Fibroblast of lung (primary cell): ENCODE measurements at regions not wholly inside any gene's neighbourhood (a gene's known extent, or its start where the extent isn't known, plus 50 kb on each side); places are given as distances from the start of the nearest gene placed in this dataset.

Experiments used
- DNase-seq, 2 donors: peaks; one replicate each; pipeline versions ENCODE4 v3.0.0 to v3.0.0-alpha.2; 2010; ENCODE audit warnings: low read depth in 2 of 2
- H2AFZ ChIP-seq: 2 replicates; pipeline ENCODE4 v1.5.1; 2012; ENCODE audit warnings: low read length, control low read depth, inconsistent platforms
- H3K27ac ChIP-seq: 2 replicates; pipeline ENCODE4 v1.5.1; 2011; ENCODE audit warnings: low read length, control low read depth; ENCODE audit not compliant: insufficient read depth
- H3K27me3 ChIP-seq: 2 replicates; pipeline ENCODE4 v1.5.1; 2011; ENCODE audit warnings: mild to moderate bottlenecking, low read length; ENCODE audit not compliant: control insufficient read depth, insufficient read depth
- H3K36me3 ChIP-seq: 2 replicates; pipeline ENCODE4 v1.5.1; 2011; ENCODE audit warnings: low read length; ENCODE audit not compliant: control insufficient read depth, insufficient read depth
- H3K4me1 ChIP-seq: 2 replicates; pipeline ENCODE4 v1.5.1; 2011; ENCODE audit warnings: low read length; ENCODE audit not compliant: control insufficient read depth, insufficient read depth; ENCODE audit errors: extremely low read depth
- H3K4me2 ChIP-seq: 2 replicates; pipeline ENCODE4 v1.5.1; 2011; ENCODE audit warnings: low read length, control low read depth; ENCODE audit not compliant: insufficient read depth; ENCODE audit errors: extremely low read depth
- H3K4me3 ChIP-seq, 4 experiments: fragments of 200-600 bp in 1 of 4; sonication (generic) in 1 of 4; replicated peaks in 1 of 4; 2 replicates each; pipeline ENCODE4 v1.5.1; 2011 to 2016; ENCODE audit warnings: low read length in 4 of 4, low read depth in 3 of 4, mild to moderate bottlenecking in 3 of 4, control low read depth in 2 of 4, inconsistent platforms in 1 of 4, mixed read lengths in 1 of 4; ENCODE audit not compliant: insufficient read depth in 1 of 4; ENCODE audit errors: control extremely low read depth in 1 of 4
- H3K79me2 ChIP-seq: 2 replicates; pipeline ENCODE4 v1.5.1; 2012; ENCODE audit warnings: mild to moderate bottlenecking, low read length, inconsistent platforms; ENCODE audit not compliant: control insufficient read depth, insufficient read depth
- H3K9ac ChIP-seq: 2 replicates; pipeline ENCODE4 v1.5.1; 2011; ENCODE audit warnings: mild to moderate bottlenecking, low read length, control low read depth; ENCODE audit not compliant: insufficient read depth
- H3K9me3 ChIP-seq: 2 replicates; pipeline ENCODE4 v1.5.1; 2012; ENCODE audit warnings: low read depth, low read length; ENCODE audit not compliant: control insufficient read depth, insufficient read depth
- H4K20me1 ChIP-seq: 2 replicates; pipeline ENCODE4 v1.5.1; 2011; ENCODE audit warnings: low read length; ENCODE audit not compliant: control insufficient read depth, insufficient read depth; ENCODE audit errors: extremely low read depth
- CTCF ChIP-seq, 2 donors: IDR thresholded peaks in 1 of 2; conservative IDR thresholded peaks in 1 of 2; 1 replicate in 1 of 2; 2 replicates in 1 of 2; pipeline ENCODE4 v1.5.1; 2011 to 2012; ENCODE audit warnings: low read length in 2 of 2, control low read depth in 1 of 2, inconsistent platforms in 1 of 2, low read depth in 1 of 2, mild to moderate bottlenecking in 1 of 2
- EZH2 ChIP-seq: IDR thresholded peaks from 2 replicates; pipeline ENCODE4 v1.5.1; 2012; ENCODE audit warnings: low read length, control low read depth, mild to moderate bottlenecking; ENCODE audit errors: missing control alignments

- Histone ChIP-seq H3K4me3 (no peak overlapping the region), H3K4me2 (no peak overlapping the region), H3K27ac (no peak overlapping the region), H3K36me3 (no peaks in the 10 kb centered on the region), H2AFZ (no peak overlapping the region), H3K9ac (no peak overlapping the region), H4K20me1 (no peaks in the 10 kb centered on the region), H3K9me3 (no peaks in the 10 kb centered on the region), H3K79me2 (no peaks in the 10 kb centered on the region), H3K27me3 (no peaks in the 10 kb centered on the region), H3K4me1 (no peaks in the 10 kb centered on the region)
- DNase-seq, result no peak
- TF ChIP-seq CTCF (conservative IDR thresholded peaks at IDR 0.05 in 1 of 2, IDR thresholded peaks at IDR 0.05 in 1 of 2; ENCODE audit: low read depth in 1 of 2, low read length in 2 of 2) (no peak), EZH2 (no peak)
These were observed 190.7 kb upstream of the PPFIA2 start for GRCh38 chr12:81949841-81950308.

- H3K27me3 ChIP-seq, result no peaks in the 10 kb centered on the region
- H3K79me2 ChIP-seq, result no peaks in the 10 kb centered on the region
- no peaks in the 10 kb centered on the region for H3K9me3 ChIP-seq
- no peak for TF ChIP-seq EZH2
- no peak for TF ChIP-seq CTCF (conservative IDR thresholded peaks at IDR 0.05 in 1 of 2, IDR thresholded peaks at IDR 0.05 in 1 of 2; ENCODE audit: low read depth in 1 of 2, low read length in 2 of 2)
- H3K9ac ChIP-seq, result no peak overlapping the region
- H3K4me2 ChIP-seq, result no peak overlapping the region
- H3K4me3 ChIP-seq, result no peak overlapping the region
- H3K27ac ChIP-seq, result no peak overlapping the region
- no peaks in the 10 kb centered on the region for H4K20me1 ChIP-seq
- H2AFZ ChIP-seq, result no peak overlapping the region
- no peak for DNase-seq
- no peaks in the 10 kb centered on the region for H3K4me1 ChIP-seq
- H3K36me3 ChIP-seq, result no peaks in the 10 kb centered on the region
These were observed 190.3 kb upstream of the PPFIA2 start for GRCh38 chr12:81949416-81949815.

- no peak overlapping the region for H2AFZ ChIP-seq
- H3K4me1 ChIP-seq, result no peaks in the 10 kb centered on the region
These were observed 185.7 kb upstream of the PPFIA2 start for GRCh38 chr12:81944886-81945285.

More at GRCh38 chr12:81944886-81945285, 185.7 kb upstream of the PPFIA2 start:
- H3K27ac ChIP-seq, result no peak overlapping the region
- H3K36me3 ChIP-seq, result no peaks in the 10 kb centered on the region
- DNase-seq, result no peak
- no peak overlapping the region for H3K4me3 ChIP-seq
- H3K9ac ChIP-seq, result no peak overlapping the region
- no peaks in the 10 kb centered on the region for H3K9me3 ChIP-seq
- H4K20me1 ChIP-seq, result no peaks in the 10 kb centered on the region
- no peaks in the 10 kb centered on the region for H3K79me2 ChIP-seq
- H3K4me2 ChIP-seq, result no peak overlapping the region
- no peak for TF ChIP-seq EZH2
- no peak for TF ChIP-seq CTCF (conservative IDR thresholded peaks at IDR 0.05 in 1 of 2, IDR thresholded peaks at IDR 0.05 in 1 of 2; ENCODE audit: low read depth in 1 of 2, low read length in 2 of 2)
- H3K27me3 ChIP-seq, result no peaks in the 10 kb centered on the region
